ENCODE measurements at regions not wholly inside any gene's neighbourhood (a gene's known extent, or its start where the extent isn't known, plus 50 kb on each side); places are given as distances from the start of the nearest gene placed in this dataset.

GRCh38 chr12:127381681-127382080 lies 885.3 kb upstream of the TMEM132C start:
- Histone ChIP-seq H4K20me1 (ENCODE audit: insufficient read depth) (no peaks in the 10 kb centered on the region), H3K9ac (ENCODE audit: low read length) (no peak overlapping the region), H2AFZ (ENCODE audit: low read depth, low read length) (no peak overlapping the region), H3K9me2 (ENCODE audit: insufficient read depth, low read length) (no peaks in the 10 kb centered on the region), H3K79me2 (replicated peaks; ENCODE audit: insufficient read depth, low read length) (no peaks in the 10 kb centered on the region), H3K27me3 (ENCODE audit: insufficient read depth, low read depth, low read length) (no peaks in the 10 kb centered on the region), H3K36me3 (ENCODE audit: insufficient read depth, low read length) (no peaks in the 10 kb centered on the region), H3K27ac (ENCODE audit: low read length) (peak overlapping the region; percentile 64), H3F3A (ENCODE audit: insufficient read depth, low read length, poor library complexity, severe bottlenecking) (no peaks in the 10 kb centered on the region), H3K9me3 (ENCODE audit: low read length) (no peaks in the 10 kb centered on the region), H3K4me2 (ENCODE audit: low read length) (peak overlapping the region; percentile 18), H3K4me3 (ENCODE audit: low read length) (peak overlapping the region; percentile 51)
- no peak for TF ChIP-seq SMC3 (conservative IDR thresholded peaks at IDR 0.05; ENCODE audit: poor library complexity)
- no peak for TF ChIP-seq REST (IDR thresholded peaks at IDR 0.05; ENCODE audit: borderline replicate concordance)
- no peak for TF ChIP-seq TAF1 (IDR thresholded peaks at IDR 0.05; ENCODE audit: low read depth)
- TF ChIP-seq MXI1 (conservative IDR thresholded peaks at IDR 0.05; ENCODE audit: poor library complexity, severe bottlenecking): no peak
- TF ChIP-seq CTCF (IDR thresholded peaks at IDR 0.05; ENCODE audit: poor library complexity, severe bottlenecking): no peak
- TF ChIP-seq RAD21 (conservative IDR thresholded peaks at IDR 0.05): no peak
- TF ChIP-seq POLR2AphosphoS5 (IDR thresholded peaks at IDR 0.05): no peak
- TF ChIP-seq EZH2 (IDR thresholded peaks at IDR 0.05; ENCODE audit: borderline replicate concordance, insufficient read depth, low read length, poor library complexity, severe bottlenecking): no peak
- TF ChIP-seq EP300 (conservative IDR thresholded peaks at IDR 0.05; ENCODE audit: poor library complexity, severe bottlenecking): no peak

GRCh38 chr12:127383281-127383680 lies 883.7 kb upstream of the TMEM132C start:
- Histone ChIP-seq H2AFZ (ENCODE audit: low read depth, low read length) (no peak overlapping the region), H3K79me2 (replicated peaks; ENCODE audit: insufficient read depth, low read length) (no peaks in the 10 kb centered on the region), H3K36me3 (ENCODE audit: insufficient read depth, low read length) (no peaks in the 10 kb centered on the region), H3K27me3 (ENCODE audit: insufficient read depth, low read depth, low read length) (no peaks in the 10 kb centered on the region), H4K20me1 (ENCODE audit: insufficient read depth) (no peaks in the 10 kb centered on the region), H3K27ac (ENCODE audit: low read length) (no peak overlapping the region), H3K4me2 (ENCODE audit: low read length) (no peak overlapping the region), H3K9ac (ENCODE audit: low read length) (no peak overlapping the region), H3K9me3 (ENCODE audit: low read length) (no peaks in the 10 kb centered on the region), H3K4me3 (ENCODE audit: low read length) (no peak overlapping the region), H3F3A (ENCODE audit: insufficient read depth, low read length, poor library complexity, severe bottlenecking) (no peaks in the 10 kb centered on the region), H3K9me2 (ENCODE audit: insufficient read depth, low read length) (no peaks in the 10 kb centered on the region)
- no peak for TF ChIP-seq REST (IDR thresholded peaks at IDR 0.05; ENCODE audit: borderline replicate concordance)
- TF ChIP-seq POLR2AphosphoS5 (IDR thresholded peaks at IDR 0.05): no peak
- no peak for TF ChIP-seq MXI1 (conservative IDR thresholded peaks at IDR 0.05; ENCODE audit: poor library complexity, severe bottlenecking)
- no peak for TF ChIP-seq EP300 (conservative IDR thresholded peaks at IDR 0.05; ENCODE audit: poor library complexity, severe bottlenecking)
- no peak for TF ChIP-seq CTCF (IDR thresholded peaks at IDR 0.05; ENCODE audit: poor library complexity, severe bottlenecking)
- TF ChIP-seq SMC3 (conservative IDR thresholded peaks at IDR 0.05; ENCODE audit: poor library complexity): no peak
- TF ChIP-seq EZH2 (IDR thresholded peaks at IDR 0.05; ENCODE audit: borderline replicate concordance, insufficient read depth, low read length, poor library complexity, severe bottlenecking): no peak
- TF ChIP-seq RAD21 (conservative IDR thresholded peaks at IDR 0.05): no peak
- TF ChIP-seq TAF1 (IDR thresholded peaks at IDR 0.05; ENCODE audit: low read depth): no peak
